NCI-H82 treated with DMSO at 0.1 percent for 48 hours (cell line): ENCODE measurements at regions not wholly inside any gene's neighbourhood (a gene's known extent, or its start where the extent isn't known, plus 50 kb on each side); places are given as distances from the start of the nearest gene placed in this dataset.
"Not testable (repeated sequence)": the region's sequence is repeated elsewhere in the genome, so short reads cannot be mapped to it uniquely, and the experiment has no call there.

Experiments
- DNase-seq: peaks from one replicate; lab custom pipeline; 2025; ENCODE audit not compliant: unreplicated experiment; lab: John Stamatoyannopoulos, UW

DNA sequence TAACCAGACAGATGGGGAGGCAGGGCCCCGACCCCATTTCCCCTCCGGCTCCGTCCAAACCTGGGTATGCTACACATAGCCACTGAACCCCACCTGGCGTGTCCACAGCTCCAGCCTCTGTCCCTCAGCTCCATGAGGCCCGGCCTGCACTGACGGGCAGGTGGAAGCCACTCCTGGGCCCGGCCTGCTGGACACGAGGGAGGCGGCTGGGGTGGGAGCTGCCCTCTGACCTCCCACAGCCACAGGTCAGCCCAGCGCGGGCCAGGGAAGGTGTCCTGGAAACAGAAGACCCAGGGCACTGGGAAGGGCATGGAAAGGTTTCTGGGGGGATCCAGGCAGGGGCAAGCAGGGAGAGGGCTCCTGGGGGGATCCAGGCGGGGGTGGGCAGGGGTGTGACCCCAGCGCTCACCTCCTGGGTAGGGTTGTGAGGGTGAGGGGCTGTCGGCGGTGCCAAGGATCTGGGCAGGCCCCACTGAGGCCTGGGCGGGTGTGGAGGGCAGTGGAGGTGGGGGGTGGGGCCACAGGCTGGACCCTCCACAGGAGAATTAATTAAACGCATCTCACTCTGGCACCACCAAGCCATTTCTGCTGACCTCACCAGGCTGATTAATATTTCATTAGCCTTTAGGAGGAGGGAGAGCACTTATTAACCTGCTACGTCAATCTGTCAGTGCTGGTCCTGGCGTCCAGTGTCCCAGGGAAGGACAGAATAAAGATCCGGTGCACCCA is 108.9 kb downstream of the UNCX start:
- no peak for DNase-seq

DNA sequence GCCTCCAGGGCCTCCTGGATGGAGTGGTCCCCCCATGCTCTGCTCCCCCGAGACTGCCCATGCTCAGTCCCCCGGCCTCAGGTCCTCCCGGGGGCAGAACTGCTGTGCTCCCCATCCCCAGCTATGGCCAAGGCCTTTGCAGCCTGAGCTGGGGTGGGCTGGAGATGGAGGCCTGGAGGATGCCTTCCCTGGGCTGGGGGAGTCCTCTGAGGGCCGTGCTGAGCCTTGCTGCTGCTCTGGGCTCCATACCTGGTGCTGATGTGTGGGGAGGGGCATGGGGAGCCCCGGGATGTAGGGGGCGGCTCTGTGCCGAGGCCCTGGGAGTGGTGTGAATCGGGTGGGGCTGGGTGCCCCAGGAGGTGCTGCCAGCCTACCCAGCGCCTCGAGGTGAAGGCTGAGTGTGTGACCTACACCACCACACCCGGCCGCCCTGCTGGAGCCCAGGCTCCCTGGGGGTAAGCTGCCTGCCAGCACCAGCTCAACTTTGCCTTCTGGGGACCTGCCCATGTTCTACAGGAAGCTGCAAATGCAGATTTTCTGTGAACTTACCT is 109.5 kb downstream of the UNCX start:
- DNase-seq: no peak

DNA sequence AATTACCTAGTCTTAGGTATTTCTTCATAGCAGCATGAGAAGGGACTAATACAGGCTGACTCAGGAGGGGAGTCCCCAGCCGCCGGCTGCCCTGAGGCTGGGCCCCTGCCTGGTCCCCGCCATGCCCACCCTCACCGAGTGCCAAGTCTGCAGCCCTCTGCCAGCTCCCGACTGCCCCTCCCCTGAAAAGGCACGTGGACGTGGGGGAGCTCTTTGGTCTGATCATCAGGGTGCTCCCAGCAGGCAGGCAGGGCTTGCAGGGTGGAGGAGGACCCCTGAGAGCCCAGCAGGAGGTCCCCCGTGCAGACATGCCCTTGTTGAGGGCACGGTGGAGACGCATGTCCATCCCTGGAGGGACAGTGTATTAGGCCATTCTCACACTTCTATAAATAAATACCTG is 110.9 kb downstream of the UNCX start:
- DNase-seq: no peak

DNA sequence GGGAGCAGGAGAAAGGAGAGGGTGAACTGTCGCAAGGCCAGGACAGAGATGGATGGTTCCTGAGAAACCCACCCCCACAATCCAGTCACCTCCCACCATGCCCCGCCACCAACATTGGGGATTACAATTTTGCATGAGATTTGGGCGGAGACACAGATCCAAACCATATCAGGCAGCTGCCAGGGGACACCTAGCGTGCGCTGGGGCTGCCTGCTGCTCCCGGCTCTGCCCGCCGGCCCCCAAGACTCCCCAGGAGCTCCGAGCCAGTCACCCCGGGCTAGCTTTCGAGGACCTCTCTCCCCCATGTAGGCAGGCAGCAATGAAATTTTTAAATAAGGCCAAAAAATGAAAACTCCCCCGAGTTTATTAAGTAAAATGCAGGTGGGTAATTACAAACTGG is 111.7 kb downstream of the UNCX start:
- DNase-seq: no peak

DNA sequence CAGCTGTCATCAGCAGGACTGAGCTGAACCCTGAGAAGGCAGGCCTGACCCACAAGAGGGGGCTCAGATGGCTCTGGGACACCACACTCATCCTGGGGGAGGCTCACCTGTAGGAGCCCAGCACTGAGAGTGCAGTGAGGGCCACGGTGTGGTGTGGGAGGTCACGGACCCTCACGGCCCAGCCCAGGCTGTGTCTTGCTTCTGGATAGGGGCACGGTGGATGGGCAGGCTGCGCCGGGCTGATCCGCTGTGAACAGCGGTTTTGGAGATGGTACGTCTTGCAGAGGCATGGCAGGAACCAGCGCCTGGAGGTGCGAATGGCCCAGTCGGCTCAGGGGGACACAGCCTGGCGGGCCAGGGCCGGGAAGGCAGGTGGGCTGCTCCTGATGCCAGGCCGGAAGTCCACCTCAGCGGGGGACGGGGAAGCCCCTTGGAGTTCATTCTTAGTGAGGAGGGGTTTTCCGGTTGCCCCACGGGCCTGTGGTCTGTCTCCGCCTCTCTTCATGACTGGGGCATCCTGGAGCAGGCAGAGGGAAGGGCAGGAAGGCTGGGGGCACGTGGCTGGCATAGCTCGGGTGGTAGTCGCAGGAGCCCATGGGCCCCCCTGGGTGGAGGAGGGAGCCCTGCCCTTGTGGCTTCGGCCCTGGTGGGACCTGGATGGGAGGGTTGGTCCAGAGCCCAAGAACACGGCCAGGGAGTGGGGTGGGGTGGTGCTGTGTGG is 112.5 kb downstream of the UNCX start:
- DNase-seq: no peak

DNA sequence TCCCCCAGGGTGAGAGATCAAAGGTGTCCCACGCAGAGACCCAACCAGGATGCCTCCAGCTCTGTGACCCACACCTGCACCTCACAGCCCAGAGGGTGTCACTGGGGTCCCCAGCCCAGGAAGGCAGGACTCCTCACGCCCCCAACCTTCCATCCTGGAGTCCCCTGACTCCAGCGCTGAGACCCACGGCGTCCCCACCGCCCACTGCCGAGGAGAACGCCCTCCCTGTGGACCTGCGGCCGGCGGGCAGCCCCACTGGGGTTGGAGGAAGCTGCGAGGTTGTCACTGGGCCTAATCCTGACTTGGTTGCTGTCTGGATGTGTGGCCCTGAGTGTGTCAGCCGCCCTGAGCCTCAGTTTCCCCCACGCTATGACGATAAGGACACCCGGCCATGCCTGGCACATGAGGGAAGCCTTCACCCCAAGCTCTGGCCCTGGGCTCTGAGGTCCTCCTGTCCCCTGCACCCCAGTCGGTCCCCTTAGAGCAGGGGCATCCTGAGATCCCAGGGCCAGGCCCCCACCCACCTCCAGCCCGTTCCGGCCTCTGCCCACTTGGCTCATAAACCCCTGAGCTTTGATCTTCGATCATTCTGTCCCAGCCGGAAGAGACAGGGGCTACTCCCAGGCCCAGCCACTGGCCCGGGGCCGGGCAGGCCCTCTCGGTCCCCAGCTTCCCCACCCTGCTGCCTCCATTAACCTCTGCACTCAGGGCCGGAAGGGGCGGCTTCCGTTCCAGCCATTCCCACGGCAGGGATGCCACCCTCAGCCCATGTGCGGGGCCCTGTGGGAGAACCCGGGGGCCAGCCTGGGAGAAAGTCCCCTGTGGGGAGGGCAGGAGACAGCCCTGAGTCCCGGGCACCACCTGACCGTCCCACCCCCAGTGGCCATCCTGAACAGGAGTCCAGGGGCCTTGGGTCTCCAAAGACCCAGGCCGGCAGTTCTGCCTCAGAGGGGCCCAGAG is 113.2 kb downstream of the MICALL2 start:
- DNase-seq: no peak

DNA sequence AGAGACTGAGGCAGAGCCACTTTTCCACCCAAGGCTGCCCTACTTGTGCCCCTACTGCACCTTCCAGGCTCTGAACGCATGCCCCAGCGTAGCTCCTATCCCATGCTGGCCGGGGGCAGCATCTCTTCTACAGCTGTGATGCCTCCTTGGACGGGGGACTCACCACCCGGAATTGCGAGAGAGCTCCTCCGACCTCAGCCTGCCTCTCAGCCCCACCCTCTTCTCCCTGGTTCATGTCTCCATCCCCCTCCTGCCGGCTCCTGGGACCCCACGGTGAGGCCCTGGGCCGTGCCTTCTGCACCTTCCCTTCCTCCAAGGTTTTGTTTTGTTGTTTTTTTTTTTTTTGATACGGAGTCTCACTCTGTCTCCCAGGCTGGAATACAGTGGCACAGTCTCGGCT is 112.4 kb downstream of the MICALL2 start:
- DNase-seq: no peak

DNA sequence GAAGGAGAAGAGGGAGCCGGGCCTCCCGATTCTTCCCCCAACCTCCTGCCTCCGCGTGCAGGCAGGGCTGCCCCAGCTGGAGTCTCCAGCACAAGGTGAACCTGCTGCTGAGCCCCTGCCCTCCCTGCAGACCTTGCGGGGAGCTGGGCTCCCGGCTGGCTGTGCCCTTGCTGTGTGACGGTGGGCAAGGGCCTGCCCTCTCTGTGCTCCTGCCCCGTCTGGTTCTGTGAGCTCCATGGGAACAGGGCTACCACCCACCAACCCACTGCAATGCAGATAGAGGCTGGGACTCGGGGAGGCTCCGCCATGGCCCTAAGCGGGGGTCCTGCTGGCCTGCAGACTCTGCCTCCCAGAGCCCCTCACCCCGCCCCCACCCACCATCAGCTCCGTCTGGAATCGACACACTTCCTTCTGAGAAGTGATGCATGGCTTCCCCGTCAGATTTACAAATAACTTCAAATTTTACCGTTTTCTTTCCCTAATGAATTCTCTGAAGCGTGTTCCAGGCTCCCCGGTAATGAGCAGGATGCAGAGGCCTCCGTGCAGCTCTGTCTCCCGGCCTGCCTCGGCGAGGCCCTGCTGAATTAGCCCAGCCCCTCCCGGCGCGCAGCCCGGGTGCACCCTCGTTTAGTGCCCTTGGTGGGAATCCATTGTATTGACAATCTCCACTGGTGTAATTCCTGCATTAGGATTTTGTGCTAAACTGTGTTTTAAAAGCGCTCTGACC is 111.0 kb downstream of the MICALL2 start:
- DNase-seq: no peak

DNA sequence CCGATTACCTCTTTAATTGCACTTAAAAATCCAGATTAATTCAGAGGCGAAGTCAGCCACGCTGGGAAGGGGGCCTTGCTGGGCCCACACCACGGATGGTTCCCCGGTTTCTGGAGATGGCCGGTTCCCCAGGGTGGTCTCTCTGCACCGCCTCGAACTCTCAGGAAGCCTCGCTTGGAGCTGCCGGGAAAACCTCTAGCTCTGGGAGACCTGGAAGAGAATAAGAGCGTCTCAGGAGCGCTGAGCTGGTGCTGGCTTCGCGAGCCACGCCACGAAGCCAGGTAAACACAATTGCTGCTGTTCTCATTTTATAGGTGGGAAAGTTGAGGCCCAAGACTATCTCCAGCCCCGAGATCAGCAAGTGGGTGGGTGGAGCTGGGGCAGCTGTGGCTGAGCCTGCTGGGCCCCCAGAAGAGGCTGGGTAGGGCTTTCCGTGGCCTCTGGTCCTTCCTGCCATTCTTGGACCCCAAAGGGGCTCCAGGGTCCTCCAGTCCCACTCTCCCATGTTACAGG is 110.4 kb downstream of the MICALL2 start:
- DNase-seq: no peak

DNA sequence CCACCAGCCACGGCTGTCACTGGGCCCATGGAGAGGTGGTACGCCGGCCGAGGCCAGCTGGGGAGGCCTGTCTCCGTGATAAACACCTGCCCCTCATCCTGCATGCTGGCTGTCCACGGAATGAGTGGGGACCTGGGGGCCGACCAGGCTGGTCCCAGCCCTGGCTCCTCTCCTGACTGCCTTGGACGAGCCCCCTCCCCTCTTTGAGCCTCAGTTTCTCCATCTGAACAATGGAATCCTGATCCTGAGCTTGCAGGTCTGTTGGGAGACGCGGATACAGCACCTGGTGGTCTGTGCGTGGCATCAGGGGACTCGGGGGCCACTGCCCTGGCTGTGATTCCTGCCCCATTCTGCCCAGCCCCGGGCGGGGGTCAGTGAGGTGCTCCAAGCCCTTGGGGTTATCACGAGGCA is 109.9 kb downstream of the MICALL2 start:
- DNase-seq: no peak

DNA sequence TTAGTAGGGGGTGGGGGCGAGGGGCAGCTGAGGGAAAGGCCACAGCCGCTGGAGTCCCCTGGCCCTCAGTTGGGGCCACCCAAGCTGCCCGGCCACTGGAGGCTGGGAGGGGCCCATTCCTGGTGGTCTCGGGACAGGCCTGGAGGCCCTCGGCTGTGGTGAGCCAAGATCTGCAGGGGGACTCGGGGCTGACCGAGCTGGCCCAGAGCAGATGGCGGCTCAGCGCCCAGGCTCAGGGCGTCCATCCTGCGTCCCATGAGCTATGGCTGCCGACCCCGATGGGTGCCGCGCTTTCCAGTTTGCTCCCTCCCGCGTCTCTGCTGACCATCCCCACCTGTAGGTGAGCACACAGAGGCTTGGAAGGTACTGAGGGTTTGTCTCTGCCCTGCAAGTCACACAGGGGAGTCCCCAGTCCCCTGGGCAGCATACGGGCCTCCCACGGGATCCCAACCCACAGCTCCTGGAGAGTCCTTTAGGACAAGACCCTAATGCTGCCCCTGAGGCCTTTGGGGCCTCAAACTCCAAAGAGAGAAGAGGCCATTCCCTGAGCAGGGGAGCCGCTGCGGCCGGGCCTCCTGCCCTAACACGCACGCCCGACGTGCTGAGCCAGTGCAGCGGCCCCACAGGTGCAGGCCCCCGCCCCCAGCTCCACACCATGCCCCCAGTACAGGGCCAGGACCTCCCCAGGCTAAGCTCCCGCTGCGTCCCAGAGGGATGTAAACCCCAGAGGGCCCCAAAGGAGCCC is 107.2 kb downstream of the MICALL2 start:
- DNase-seq: no peak

DNA sequence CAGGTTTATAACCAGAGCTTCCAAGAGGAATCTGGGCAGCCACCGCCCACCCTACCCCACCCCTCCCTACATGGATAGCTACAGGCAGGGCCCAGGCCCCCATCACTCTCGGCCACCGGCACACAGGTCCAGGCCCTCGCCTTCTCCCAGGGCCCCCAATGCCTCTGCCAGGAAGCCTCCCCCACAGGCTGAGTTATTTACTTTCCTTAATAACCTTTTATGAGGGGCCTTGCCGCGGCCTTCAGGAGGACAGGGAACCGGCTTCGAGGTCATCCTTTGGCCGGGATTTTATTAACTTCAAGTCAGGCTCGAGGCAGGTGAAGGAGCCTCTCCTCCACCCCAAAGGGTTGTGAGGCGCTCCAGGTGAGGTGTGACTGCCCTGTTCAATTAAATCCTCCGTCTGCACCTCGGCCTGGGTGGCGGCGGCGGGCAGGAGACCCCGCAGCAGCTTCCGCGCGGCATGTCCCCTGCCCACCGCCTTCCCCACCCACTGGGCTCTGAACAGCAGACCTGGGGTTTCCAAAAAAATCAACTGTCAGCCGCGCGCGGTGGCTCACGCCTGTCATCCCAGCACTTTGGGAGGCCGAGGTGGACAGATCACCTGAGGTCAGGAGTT is 106.5 kb downstream of the MICALL2 start:
- DNase-seq: no peak

DNA sequence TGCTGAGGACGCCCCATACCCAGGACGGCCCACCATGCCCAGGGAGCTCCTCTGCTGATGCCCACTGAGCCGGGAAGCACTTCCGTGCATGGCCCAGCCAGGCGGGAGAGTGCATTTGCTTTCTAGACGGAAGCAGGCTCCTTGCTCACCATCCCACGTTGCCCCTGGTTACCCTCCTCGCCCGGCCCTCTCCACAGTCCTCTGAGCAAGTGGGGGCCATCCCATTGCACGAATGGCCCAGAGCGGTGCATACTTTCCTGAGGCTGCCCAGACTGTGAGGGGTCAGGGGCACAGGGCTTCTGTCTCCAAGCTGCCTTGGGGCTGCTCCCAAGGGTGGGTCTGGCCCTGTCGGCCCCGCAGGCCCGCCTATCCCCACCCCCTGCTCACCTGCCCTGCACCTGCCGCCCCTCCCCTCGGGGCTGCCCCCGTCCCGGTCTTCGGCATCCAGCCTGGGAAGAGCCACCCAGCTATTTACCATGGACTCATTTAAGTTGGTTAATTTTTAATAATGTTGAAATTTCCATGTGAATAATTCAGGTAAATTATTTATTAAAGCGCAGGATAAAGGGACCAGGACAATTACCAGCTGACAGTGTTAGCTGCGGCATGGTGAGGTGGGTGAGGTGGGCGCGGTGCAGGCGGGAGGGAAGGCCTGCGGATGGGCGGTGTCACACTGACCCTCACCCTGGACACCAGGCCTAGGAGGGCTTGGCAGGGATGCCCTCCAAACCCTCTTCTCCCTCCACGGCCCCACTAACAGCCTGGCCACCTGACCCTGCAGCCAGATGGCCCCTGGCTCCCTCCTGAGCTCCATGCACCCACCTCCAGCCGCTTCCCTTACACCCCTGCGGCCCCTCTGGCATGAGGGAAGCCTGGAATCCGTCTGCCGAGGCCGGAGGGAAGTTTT is 104.4 kb downstream of the MICALL2 start:
- DNase-seq: no peak

DNA sequence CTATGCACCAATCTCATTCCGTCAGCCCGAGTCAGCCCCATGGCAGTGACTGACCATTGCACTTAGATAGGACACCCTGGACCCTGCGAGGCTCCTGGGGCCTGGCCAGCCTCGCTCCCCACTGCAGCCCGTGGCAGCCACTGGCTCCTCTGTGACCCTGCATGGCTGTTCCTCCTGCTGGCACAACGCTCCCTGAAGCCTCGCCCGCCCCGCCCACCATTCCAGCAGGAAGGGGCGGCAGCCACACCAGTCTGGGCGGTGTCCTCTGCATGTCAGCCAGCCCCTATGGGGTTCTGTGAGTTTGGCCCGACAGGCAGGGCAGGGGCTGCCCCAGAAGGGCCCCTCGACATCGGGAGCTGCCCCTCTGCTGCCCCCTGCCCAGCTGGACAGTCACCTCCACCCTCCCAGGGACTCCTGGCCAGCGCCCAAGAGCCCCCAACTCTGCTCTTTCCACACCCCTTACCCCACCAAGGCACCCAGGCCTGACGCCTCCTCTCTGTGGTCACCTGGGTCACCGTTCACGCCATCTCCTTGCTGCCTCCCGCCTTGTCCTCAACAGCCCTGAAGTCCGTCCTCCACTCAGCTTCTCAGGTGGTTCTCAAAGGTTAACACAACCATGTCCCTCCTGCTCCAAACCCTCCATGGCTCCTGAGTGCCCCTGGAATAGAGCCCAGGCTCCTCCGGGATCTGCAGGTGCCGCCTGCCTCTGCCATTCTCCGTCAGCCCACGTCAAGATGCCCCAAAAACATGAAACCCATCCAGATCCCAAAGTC is 103.5 kb downstream of the MICALL2 start:
- no peak for DNase-seq

DNA sequence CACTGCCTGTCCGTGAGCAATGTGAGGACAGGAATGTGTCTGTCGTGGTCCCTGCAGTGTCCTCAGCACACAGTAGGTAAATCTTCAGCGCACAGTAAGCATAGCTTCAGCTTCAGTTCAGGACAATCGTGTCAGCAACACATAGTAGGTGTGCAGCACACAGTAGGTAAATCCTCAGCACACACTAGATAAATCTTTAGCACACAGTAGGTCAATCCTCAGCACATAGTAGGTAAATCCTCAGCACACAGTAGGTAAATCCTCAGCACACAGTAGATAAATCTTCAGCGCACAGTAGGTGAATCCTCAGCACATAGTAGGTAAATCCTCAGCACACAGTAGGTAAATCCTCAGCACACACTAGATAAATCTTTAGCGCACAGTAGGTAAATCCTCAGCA is 102.4 kb downstream of the MICALL2 start:
- not testable (repeated sequence) for DNase-seq

DNA sequence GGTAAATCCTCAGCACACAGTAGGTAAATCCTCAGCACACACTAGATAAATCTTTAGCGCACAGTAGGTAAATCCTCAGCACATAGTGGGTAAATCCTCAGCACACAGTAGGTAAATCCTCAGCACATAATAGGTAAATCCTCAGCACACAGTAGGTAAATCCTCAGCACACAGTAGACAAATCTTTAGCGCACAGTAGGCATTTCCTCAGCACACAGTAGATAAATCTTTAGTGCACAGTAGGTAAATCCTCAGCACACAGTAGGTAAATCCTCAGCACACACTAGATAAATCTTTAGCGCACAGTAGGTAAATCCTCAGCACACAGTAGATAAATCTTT is 102.0 kb downstream of the MICALL2 start:
- not testable (repeated sequence) for DNase-seq

DNA sequence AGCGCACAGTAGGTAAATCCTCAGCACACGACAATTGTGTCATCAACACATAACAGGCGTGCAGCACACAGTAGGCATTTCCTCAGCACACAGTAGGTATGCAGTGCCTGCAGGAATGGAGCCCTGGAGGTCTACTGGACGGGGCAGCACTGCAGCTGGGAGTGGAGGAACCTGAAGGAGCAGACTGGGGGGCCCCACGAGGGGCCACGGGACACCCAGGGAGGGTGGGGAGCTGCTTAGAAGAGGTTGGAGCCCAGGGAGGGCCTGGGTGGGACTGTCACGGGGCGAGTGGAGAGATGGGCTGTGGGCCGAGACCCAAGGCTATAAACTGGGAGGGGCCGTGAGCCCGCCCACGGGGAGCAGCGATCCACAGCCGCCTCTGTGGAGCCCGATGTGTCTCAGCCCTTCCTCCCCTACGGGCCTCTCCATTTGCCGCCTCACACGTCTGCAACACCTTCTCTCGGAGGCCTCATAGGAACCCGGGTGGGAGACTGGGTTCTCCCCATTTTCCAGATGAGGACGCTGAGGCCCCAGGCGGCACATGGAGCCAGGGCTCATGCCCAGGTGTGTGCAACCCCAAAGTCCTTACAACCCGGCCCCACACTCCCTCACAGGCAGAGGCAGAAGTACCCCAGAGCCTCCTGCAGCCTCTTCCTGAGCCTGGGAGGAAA is 101.5 kb downstream of the MICALL2 start:
- no peak for DNase-seq
